BLaER1 treated with 17β-estradiol and CSF1 and Interleukin-3, amounts not matched to agents 10 nM and 100 nM (cell line): ENCODE measurements at regions not wholly inside any gene's neighbourhood (a gene's known extent, or its start where the extent isn't known, plus 50 kb on each side); places are given as distances from the start of the nearest gene placed in this dataset.

Experiments used
- H3K27ac ChIP-seq, 11 experiments: shearing (Covaris generic); formaldehyde crosslinking; 2 replicates each; pipeline ENCODE4 v1.8.1; 2022
- H3K27me3 ChIP-seq, 11 experiments: shearing (Covaris generic); formaldehyde crosslinking; 2 replicates each; pipeline ENCODE4 v1.8.1; 2022
- H3K36me3 ChIP-seq, 11 experiments: shearing (Covaris generic); formaldehyde crosslinking; 2 replicates each; pipeline ENCODE4 v1.8.1; 2022
- H3K4me1 ChIP-seq, 10 experiments: shearing (Covaris generic); formaldehyde crosslinking; 2 replicates each; pipeline ENCODE4 v1.8.1; 2022
- H3K4me2 ChIP-seq, 11 experiments: shearing (Covaris generic); formaldehyde crosslinking; 2 replicates each; pipeline ENCODE4 v1.8.1; 2022
- H3K4me3 ChIP-seq, 10 experiments: shearing (Covaris generic); formaldehyde crosslinking; 2 replicates each; pipeline ENCODE4 v1.8.1; 2022
- H3K9ac ChIP-seq, 11 experiments: shearing (Covaris generic); formaldehyde crosslinking; 2 replicates each; pipeline ENCODE4 v1.8.1; 2022
- H3K9me3 ChIP-seq, 11 experiments: shearing (Covaris generic); formaldehyde crosslinking; replicated peaks in 1 of 11; 2 replicates each; pipeline ENCODE4 v1.8.1; 2022
- H4K20me1 ChIP-seq, 11 experiments: shearing (Covaris generic); formaldehyde crosslinking; 2 replicates each; pipeline ENCODE4 v1.8.1; 2022
- Cebpa-rat ChIP-seq, 11 experiments: shearing (Covaris generic); IDR thresholded peaks; 2 replicates each; pipeline ENCODE4 v1.8.1; 2022

GRCh38 chr6:141594874-141595273 lies 537.9 kb upstream of the GJE1 start:
- no peaks in the 10 kb centered on the region for H3K36me3 ChIP-seq
- H3K4me2 ChIP-seq, result no peak overlapping the region
- no peak overlapping the region for H3K9ac ChIP-seq
- no peak overlapping the region for H3K4me3 ChIP-seq
- no peaks in the 10 kb centered on the region for H3K4me1 ChIP-seq
- no peaks in the 10 kb centered on the region for H4K20me1 ChIP-seq
- TF ChIP-seq Cebpa-rat (IDR thresholded peaks at IDR 0.05), result no peak
- no peak overlapping the region for H3K27ac ChIP-seq
- H3K9me3 ChIP-seq, result no peaks in the 10 kb centered on the region
- no peaks in the 10 kb centered on the region for H3K27me3 ChIP-seq

- no peak for TF ChIP-seq Cebpa-rat (IDR thresholded peaks at IDR 0.05)
- Histone ChIP-seq H3K36me3 (no peaks in the 10 kb centered on the region), H4K20me1 (no peaks in the 10 kb centered on the region), H3K4me1 (no peaks in the 10 kb centered on the region), H3K27ac (no peak overlapping the region), H3K4me2 (no peak overlapping the region), H3K9me3 (no peaks in the 10 kb centered on the region), H3K4me3 (no peak overlapping the region), H3K9ac (no peak overlapping the region), H3K27me3 (no peaks in the 10 kb centered on the region)
These were observed 539.4 kb upstream of the GJE1 start for GRCh38 chr6:141593311-141593710.

GRCh38 chr6:141587482-141588266 lies 545.1 kb upstream of the GJE1 start:
- Histone ChIP-seq H3K4me2 (no peak overlapping the region), H3K9ac (no peak overlapping the region), H3K36me3 (no peaks in the 10 kb centered on the region), H3K9me3 (no peaks in the 10 kb centered on the region), H3K27ac (no peak overlapping the region), H3K4me1 (no peaks in the 10 kb centered on the region), H3K4me3 (no peak overlapping the region), H4K20me1 (no peaks in the 10 kb centered on the region), H3K27me3 (no peaks in the 10 kb centered on the region)
- TF ChIP-seq Cebpa-rat (IDR thresholded peaks at IDR 0.05), result no peak

- no peak overlapping the region for H3K27ac ChIP-seq
- H3K4me2 ChIP-seq, result no peak overlapping the region
- H3K27me3 ChIP-seq, result no peaks in the 10 kb centered on the region
- H4K20me1 ChIP-seq, result no peaks in the 10 kb centered on the region
- no peaks in the 10 kb centered on the region for H3K36me3 ChIP-seq
- H3K9me3 ChIP-seq, result no peaks in the 10 kb centered on the region
- H3K4me1 ChIP-seq, result no peaks in the 10 kb centered on the region
- H3K9ac ChIP-seq, result no peak overlapping the region
- H3K4me3 ChIP-seq, result no peak overlapping the region
- TF ChIP-seq Cebpa-rat (IDR thresholded peaks at IDR 0.05), result no peak
These were observed 551.7 kb upstream of the GJE1 start for GRCh38 chr6:141580988-141581552.

GRCh38 chr6:141580131-141580530 lies 552.6 kb upstream of the GJE1 start:
- H4K20me1 ChIP-seq, result no peaks in the 10 kb centered on the region
- no peaks in the 10 kb centered on the region for H3K27me3 ChIP-seq
- H3K27ac ChIP-seq, result no peak overlapping the region
- no peak overlapping the region for H3K4me2 ChIP-seq
- no peak for TF ChIP-seq Cebpa-rat (IDR thresholded peaks at IDR 0.05)
- H3K4me1 ChIP-seq, result no peaks in the 10 kb centered on the region
- H3K36me3 ChIP-seq, result no peaks in the 10 kb centered on the region
- H3K9me3 ChIP-seq, result no peaks in the 10 kb centered on the region
- H3K9ac ChIP-seq, result no peak overlapping the region
- H3K4me3 ChIP-seq, result no peak overlapping the region

- H3K4me2 ChIP-seq, result no peak overlapping the region
- H3K27me3 ChIP-seq, result no peaks in the 10 kb centered on the region
- no peaks in the 10 kb centered on the region for H3K36me3 ChIP-seq
- no peak overlapping the region for H3K9ac ChIP-seq
- no peak overlapping the region for H3K27ac ChIP-seq
- no peak for TF ChIP-seq Cebpa-rat (IDR thresholded peaks at IDR 0.05)
- H4K20me1 ChIP-seq, result no peaks in the 10 kb centered on the region
- H3K9me3 ChIP-seq, result peaks cover 0 to 6% (median 0%) of the 10 kb centered on the region in 11 experiments; a peak in 1 of 22 replicates
- H3K4me1 ChIP-seq, result no peaks in the 10 kb centered on the region
- no peak overlapping the region for H3K4me3 ChIP-seq
These were observed 556.0 kb upstream of the GJE1 start for GRCh38 chr6:141576751-141577150.

GRCh38 chr6:141562851-141563763 lies 569.6 kb upstream of the GJE1 start:
- Histone ChIP-seq H3K36me3 (no peaks in the 10 kb centered on the region), H4K20me1 (no peaks in the 10 kb centered on the region), H3K4me2 (peak overlapping the region; percentile 80 to 98 (median 90)), H3K9me3 (no peaks in the 10 kb centered on the region; a peak in 3 of 22 replicates), H3K4me1 (peaks cover 14 to 30% (median 18%) of the 10 kb centered on the region in 10 experiments), H3K4me3 (peak overlapping the region; percentile 45 to 68 (median 54)), H3K9ac (peak overlapping the region; percentile 57 to 77 (median 71)), H3K27me3 (no peaks in the 10 kb centered on the region), H3K27ac (peak overlapping the region; percentile 12 to 80 (median 62); a peak in 21 of 22 replicates)
- no peak for TF ChIP-seq Cebpa-rat (IDR thresholded peaks at IDR 0.05)

- Histone ChIP-seq H3K36me3 (no peaks in the 10 kb centered on the region), H3K9me3 (no peaks in the 10 kb centered on the region; a peak in 3 of 22 replicates), H3K27me3 (no peaks in the 10 kb centered on the region), H3K4me3 (peak overlapping the region; percentile 45 to 68 (median 54)), H3K4me2 (peak overlapping the region; percentile 80 to 98 (median 90)), H4K20me1 (no peaks in the 10 kb centered on the region), H3K9ac (peak overlapping the region; percentile 57 to 77 (median 71)), H3K27ac (peak overlapping the region; percentile 12 to 80 (median 62); a peak in 21 of 22 replicates), H3K4me1 (peaks cover 14 to 30% (median 18%) of the 10 kb centered on the region in 10 experiments)
- TF ChIP-seq Cebpa-rat (IDR thresholded peaks at IDR 0.05), result no peak
These were observed 570.4 kb upstream of the GJE1 start for GRCh38 chr6:141562186-141562811.

GRCh38 chr6:141561154-141561553 lies 571.6 kb upstream of the GJE1 start:
- Histone ChIP-seq H3K4me1 (peaks cover 14 to 30% (median 18%) of the 10 kb centered on the region in 10 experiments), H3K9ac (no peak overlapping the region), H3K4me3 (no peak overlapping the region), H4K20me1 (no peaks in the 10 kb centered on the region), H3K36me3 (no peaks in the 10 kb centered on the region), H3K27me3 (no peaks in the 10 kb centered on the region), H3K4me2 (no peak overlapping the region), H3K9me3 (no peaks in the 10 kb centered on the region; a peak in 3 of 22 replicates), H3K27ac (no peak overlapping the region)
- TF ChIP-seq Cebpa-rat (IDR thresholded peaks at IDR 0.05), result no peak
